NCI-H187 treated with DMSO at 0.1 percent for 48 hours (cell line): ENCODE measurements at regions not wholly inside any gene's neighbourhood (a gene's known extent, or its start where the extent isn't known, plus 50 kb on each side); places are given as distances from the start of the nearest gene placed in this dataset.
"Not testable (repeated sequence)": the region's sequence is repeated elsewhere in the genome, so short reads cannot be mapped to it uniquely, and the experiment has no call there.

ENCODE experiments used
- DNase-seq: peaks from one replicate; lab custom pipeline; 2025; lab: John Stamatoyannopoulos, UW

DNA sequence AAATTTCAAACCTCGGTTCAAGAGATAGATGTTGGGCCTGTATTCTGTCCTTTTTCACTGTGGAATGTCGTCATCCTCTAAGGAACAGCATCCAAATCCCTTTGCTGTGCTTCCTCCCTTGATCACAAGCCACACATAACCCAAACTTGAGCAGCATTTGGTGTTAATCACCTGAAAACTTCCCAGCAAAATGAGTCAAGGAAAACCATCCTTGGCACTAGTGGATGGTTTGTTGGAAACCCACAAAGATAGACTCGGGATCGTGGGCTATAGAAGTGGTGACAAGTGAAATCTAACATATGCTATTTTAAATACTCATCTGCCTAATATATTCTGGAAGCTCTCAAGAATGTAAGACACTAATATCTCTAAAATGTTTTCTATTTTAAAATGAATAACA, 459.1 kb downstream of the SETD4 start:
- DNase-seq, result no peak

DNA sequence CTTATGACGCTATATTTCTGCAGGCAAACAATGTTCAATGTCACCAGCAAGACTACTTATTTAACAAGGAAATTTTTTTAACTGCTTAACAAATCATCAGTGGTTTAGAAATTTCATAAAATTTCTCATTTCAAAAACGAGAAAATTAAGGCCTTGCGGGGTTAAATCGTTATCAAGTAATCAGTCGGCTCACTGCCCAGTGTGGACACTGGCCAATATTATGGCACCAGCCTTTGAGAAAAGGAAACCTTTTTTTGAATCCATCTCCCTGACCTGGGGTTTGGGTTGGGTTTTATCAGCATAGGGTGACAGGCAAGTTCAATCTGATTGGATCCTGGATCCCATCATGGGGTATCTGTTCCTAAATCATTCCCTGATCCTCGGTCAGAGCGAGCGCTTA, 461.2 kb downstream of the SETD4 start:
- DNase-seq, result no peak

DNA sequence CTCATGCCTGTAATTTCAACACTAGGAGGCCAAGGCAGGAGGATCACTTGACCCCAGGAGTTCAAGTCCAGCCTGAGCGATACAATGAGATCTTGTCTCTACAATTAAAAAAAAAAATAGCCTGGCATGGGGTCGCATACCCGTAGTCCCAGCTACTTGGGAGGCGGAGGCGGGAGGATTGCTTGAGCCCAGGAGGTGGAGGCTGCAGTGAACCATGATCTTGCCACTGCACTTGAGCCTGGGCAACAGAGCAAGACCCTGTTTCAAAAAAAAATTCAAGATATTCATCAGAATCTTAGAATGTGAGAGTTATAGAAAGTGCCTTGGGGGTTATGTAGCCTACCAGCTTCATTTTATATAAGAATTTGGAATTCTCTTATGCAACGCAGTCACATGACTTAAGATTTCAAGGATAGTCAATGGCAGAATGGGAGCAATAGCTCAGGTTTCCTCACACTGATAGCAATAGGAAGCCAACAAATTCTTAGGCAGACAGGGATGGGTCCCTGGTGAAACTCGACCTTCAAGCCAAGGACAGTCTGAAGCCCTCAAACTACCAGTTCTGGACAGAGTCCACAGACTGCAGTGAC, 462.5 kb downstream of the SETD4 start:
- DNase-seq, result no peak

DNA sequence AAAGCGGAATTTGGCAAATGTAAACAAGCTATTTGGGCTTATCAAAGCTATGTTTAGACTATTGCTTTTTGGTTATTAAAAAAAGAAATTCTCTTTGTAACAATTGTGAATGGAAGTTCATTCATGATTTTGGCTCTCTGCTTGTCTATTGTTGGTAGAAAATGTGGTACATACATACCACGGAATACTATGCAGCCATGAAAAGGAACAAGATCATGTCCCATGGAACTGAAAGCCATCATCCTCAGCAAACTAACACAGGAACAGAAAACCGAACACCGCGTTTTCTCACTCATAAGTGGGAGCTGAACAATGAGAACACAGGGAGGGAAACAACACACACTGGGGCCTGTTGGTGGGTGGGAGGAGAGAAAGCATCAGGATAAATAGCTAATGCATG, 465.4 kb downstream of the SETD4 start:
- no peak for DNase-seq

DNA sequence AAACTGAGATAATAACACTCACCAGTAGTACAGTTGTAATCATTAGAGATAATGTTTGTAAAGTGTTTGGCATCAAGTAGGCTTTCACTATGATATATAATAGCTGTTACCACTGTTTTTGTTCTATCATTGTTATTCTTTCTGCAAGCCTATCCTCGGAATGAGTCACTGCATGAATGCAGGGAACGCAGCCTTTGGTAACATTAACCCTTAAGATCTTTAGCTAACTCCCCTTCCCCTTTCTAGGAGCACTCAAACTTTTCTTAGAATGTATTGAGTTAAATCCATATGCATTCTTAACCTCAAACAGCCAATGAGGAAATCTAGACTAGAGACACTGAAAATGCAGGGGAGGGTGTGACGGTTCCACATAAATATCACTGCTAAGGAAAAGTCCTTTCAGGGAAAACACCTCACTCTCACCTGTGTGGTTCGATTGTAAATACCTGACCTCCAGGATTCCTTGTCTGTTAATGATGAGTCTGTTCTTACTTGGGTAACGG, 467.3 kb downstream of the SETD4 start:
- no peak for DNase-seq

DNA sequence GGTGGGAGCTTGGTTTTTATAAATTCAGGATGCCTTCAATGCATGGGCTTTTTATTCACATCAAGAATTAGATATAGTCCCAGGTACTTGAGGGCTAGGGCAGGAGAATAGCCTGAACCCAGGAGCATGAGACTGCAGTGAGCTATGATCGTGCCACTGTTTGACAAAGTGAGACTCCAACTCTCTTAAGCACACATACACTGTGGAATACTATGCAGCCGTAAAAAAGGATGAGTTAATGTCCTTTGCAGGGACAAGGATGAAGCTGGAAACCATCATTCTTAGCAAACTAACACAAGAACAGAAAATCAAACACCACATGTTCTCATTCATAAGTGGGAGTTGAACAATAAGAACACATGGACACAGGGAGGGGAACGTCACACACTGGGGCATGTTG, 470.0 kb downstream of the SETD4 start:
- not testable (repeated sequence) for DNase-seq

DNA sequence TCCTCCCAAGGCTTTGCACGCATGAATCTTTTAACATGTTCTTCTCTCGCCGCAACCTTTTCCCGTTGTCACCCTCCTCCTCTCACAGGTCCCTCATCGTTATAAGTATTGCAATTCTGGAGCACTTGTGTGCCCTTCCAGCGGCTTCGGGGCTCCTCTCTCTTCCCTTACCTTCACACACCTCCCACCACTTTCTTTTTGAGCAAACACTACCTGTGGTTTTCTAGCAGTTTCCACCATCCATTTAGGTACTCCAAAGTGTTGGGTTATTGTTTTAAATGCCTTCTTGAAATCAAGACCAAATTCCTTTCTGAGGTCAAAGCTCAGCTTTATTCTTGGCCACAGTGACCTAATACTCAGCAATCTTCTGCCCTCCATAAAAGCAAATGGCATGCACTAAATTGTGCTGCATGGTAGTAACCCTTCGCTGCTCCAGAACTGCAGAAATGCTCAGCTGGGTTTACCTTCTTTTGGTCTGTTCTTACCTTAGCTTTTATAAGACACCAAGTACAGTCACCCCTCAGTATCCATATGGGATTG, 472.4 kb downstream of the SETD4 start:
- no peak for DNase-seq

DNA sequence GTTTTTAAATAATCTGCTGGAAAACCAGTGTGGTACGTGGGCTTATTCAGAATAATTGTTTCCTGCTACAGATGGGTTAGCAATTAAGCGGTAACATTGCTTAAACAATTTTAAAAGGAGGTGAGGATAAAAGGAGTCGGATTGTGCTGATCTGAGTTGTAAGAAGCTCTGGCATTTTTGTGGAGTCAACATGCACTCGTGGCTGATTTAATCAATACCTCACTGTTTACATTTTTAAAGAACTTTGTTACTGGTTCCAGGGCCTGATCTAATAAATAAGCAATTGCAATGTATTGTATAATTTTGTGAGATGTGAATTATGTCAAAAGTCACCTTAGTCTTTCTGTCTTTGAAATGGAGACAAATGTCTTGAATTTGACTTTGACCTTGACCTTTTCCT, 474.0 kb downstream of the SETD4 start:
- no peak for DNase-seq

DNA sequence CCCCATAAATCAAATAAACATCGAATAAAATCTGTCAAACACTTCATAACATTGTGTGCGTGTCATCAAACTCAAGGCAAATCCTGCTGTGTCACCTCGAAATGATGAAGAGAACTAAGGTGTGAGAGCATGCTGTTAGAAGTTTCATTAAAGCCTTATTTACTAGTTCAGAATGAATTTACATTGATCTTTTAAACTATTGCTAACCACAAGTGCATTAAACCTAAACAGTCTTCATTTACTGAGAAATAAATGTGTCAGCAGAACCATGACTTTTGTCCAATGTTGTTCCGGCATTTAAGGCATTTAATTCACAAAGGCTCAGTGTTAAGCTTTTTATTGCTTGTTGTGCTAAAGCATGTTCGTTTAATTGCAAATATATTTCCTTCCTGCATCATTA, 474.4 kb downstream of the SETD4 start:
- no peak for DNase-seq

DNA sequence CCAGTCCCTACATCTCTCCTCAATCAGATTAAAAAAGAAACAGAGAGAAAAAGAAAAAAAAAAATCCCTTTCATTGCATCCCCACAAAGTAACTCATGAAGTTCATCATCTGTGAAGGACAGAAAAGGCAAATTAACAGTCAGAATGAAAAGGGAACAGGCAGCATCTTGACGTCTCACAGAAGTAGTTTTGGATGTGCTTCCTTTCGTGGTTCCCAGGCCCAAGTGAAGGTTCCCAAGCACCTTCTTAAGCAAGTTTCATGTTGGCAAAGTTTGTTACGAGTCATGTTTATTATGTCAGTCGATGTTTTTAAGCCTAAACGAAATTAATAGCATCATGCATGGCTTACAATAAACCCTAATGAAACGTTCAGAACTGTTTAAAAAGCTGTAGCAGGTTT, 475.2 kb downstream of the SETD4 start:
- no peak for DNase-seq

DNA sequence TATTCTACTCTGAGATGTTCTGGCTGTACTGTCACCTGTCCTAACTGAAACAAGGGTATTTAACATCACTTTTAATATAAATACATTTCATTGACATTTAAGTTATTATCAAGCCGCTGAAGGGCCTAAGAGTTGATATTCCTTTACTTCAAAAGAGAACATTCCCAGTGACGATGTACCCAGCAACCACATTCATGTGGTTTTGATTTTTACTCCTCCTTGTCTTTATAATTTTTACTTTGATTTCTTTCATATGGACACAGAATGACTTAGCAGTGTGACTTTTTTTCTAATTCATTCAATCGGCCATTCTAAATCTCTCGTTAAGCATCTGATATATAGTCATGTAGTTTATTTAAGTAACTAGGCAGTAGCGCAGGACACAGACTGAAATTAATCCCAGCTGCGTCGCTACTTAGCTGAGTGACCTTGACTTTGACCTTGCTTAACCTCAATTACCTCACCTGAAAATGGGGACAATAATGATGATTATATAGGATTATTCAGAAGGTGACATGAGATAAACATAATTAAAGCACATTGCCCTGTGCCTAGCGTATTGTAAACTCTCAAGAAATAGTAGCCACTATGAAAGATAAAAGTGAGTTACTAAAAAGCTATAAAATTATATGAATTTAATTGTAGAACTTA, 476.6 kb downstream of the SETD4 start:
- DNase-seq, result no peak

DNA sequence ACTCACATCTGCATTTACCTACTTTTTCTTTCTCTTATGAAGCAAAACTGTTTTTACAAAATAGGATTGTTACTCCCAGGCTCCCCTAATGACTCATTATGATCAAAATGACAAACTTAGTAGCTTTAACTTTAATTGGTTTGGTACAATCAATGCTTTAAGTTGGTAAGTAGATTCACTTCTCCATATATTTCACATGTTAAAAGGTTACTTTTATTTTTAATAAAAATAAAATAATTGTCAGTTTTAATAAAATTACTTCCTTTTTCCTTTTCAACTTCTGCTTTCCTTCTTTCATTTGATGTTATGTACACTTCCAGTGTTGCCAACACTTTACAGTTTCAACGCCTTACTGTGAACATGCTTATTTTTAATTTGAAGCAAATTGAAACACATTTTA, 477.6 kb downstream of the SETD4 start:
- no peak for DNase-seq

DNA sequence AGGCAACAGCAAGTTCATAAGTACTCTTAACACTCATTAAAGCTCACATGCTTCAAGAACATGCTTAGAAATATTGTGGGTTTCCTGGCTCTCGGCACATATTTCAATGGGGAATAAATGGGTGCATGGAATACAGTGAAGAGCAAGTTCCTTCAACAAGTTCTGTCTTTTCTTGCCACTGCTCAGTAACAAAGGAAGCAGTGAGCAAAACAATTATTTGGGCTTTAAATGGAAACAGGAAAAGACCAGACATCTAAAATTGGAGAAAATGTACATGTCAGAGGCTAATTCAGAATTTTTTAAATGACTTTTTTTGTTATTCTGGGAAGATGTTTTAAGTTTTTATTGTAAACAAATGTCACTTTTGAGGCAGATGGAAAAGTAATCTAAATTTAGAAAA, 478.7 kb downstream of the SETD4 start:
- DNase-seq, result no peak

DNA sequence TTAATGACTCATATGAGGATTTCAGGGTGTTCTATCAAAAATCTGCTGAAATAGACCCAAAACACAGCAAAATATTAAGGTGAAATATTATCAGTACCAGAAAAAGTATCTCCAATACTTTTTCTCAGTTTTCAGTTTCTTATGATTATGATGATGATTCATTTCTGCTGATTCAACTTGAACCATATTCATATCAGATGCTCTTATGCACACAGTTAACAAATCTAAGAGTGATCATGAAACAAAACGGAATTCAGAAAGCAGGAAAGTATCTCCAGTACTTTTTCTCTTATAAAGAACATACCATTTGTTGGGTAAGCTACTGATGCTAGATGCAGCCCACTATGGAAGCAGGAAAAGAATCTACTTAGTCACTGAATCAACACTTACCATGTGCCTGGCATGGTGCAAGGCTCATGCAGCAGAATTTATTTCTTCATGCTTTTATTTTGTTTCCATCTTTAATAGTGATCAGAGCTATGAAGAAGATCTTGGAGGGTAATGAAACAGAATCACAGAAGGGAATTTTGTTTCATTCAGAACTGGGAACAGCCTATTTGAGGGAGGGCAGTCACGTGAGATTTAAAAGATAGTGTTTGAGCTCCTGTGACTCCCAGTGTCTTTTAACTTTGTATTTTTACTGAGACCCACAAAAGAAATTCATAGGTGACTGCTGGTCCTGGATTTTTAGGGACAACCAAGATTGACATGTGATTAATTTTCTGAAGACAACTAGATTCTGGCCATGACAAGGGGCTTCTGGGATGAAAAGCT, 480.6 kb downstream of the SETD4 start:
- no peak for DNase-seq

DNA sequence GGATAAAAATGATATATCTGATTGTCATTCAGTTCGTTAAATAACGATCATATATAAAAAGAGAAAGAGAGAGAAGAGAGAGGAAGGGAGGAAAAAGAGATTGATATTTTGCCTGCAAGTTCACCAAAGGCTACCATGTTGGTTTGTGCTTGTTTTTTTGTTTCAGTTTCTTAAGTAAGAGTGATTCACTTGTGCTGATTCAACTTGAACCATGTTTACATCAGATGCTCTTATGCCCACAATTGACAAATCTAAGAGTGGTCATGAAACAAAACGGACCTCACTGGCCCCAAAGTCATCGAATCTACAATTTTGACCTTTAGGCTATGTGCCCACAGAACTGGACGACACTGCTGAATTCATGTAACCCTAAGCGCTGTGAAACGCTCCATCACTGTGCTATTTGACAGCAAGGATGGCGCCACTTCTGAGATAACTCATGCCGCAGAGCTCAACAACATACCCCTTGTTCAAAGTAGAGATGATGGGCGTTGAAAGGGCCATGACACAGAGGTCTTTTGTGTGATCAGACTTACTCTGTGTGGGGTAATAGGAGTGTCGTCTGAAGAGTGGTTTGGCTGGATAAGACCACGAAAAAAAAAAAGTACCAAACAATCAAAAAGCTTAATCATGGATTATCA, 481.4 kb downstream of the SETD4 start:
- no peak for DNase-seq

DNA sequence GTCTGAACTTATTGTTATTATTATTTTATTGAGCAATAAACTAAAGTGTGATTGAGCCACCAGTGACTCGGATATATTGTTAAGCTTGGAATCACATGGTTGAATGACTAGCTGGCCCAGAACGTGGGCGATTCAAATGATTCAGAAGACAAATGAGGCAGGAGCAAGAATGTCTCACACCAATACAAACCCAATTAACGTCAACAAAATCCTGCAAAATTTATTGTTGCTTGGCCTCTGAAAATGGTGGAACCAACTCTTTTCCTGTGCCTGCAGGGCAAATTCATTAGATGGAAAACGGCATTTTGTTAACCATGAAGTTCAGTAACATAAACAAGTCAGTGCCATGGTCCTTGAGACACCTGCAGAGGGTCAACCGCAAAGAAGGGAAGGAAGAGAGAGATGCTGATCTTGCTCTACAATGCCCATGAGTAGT, 482.0 kb downstream of the SETD4 start:
- no peak for DNase-seq

DNA sequence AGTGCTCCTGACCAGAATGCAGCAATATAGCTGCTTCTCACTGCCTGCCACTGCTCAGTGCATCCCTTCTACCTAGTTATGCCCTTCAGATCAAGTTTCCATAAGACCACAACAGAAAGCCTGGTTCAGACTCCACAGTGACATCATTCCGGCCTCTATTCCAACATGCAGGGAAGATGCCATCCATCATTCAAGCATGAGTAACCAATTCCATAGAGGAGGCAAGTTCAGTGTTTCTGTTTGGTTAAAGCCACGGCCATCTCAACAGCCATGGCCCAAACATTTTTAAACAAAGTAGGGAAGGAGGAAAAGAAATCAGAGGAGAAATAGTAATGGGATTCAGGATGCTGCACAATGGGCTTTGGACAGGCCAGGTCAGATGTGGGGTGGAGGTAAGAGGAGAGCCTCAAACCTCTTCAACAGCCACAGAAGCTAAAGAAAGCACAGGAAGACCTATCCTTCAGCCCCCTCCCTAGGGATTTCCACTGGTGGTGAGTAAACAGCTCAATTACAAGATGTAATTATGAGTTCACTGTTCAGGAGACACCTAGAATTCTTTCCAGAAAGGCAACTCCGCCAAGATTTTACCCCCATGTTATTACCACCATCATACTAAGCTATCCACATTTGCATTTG, 484.9 kb downstream of the SETD4 start:
- DNase-seq, result no peak

DNA sequence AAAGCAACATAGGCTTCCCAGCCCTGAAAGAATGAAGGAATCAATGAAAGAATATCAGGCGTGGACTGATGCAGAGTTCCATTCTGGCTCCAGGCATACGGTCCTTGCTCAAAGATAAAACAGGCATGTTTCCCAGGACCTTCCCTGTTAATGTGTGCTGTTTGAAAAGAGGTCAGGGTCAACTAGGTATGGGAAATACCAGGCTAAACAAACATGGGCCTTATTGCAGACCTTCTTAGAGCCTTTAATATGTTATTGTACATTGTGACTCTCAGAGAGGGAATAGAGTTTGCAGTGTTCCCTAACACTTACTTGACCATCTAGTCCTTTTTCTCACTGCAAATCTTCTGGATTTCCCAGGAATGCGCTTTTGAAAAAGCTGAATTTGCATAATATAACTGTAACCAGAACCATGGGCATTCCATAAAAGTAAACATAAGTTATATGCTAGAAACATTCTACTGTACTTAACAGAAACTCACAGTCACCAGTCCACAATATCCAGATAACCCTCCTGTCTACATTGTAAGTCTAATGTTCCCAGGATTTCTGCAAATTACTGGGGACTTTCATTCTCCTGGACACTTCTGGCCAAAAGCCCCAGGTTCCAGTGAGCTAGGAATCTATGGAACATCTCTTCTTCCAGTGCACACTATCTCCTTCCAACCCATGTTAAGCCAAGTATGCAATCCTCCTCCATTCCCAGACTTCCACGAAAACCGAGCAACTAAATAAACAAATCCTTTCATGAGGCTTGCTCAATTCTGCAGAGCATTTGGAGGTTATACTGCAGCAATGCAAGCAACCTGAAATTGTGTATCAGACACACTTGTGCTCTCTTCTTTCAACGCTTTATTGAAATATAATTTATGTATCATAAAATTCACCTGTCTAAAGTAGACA, 486.6 kb downstream of the SETD4 start:
- no peak for DNase-seq

DNA sequence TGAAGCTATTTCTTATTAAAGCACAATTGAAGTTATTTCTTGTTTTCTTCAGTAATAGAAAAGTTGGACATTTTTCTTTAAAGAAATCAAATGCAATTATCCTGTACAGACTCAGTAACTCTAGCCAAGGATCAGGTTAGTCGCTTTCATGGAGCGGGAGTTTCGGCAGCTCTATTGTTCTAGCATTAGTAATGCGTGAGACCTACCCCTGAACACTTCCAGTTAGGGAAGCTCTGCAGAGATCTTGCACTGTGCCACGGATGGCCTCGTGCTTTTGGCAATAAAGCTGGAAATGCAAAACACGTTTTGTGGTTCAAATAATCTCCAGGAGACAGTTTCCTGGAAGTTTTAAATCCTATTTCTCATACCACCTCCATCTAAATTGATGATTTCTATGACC, 488.4 kb downstream of the SETD4 start:
- no peak for DNase-seq

DNA sequence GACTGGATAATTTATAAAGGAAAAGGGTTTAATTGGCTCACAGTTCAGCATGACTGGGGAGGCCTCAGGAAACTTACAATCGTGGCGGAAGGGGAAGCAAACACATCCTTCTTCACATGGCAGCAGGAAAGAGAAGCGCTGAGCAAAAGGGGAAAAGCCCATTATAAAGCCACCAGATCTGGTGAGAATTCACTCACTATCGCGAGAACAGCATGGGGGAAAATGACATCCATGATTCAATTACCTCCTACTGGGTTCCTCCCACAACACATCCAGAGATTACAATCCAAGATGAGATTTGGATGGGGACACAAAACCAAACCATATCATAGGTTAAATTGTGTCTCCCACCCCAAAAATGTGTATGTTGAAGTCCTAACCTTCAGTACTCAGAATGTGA, 491.7 kb downstream of the SETD4 start:
- no peak for DNase-seq

DNA sequence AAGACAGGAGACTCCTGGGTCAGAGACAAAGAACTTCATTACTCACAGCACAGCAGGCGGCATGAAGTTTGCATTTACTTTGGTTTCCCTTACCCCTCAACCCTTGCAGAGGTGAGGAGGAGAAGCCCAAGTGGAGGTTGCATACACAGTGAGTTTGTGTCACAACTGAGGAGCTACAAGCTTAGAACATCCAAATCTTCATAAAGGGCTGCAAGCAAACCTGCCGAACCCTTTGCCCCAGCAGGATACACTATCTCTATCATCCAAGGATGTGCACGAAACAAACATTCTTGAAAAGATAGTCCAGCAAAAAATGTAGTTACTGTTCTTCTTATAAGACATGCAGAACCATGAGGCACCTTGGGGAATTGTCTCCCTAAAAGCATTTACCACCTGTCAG, 493.5 kb downstream of the SETD4 start:
- DNase-seq, result no peak
